Hepatocyte (in vitro differentiated cells): ENCODE measurements at regions not wholly inside any gene's neighbourhood (a gene's known extent, or its start where the extent isn't known, plus 50 kb on each side); places are given as distances from the start of the nearest gene placed in this dataset.

Source experiments
- DNase-seq: peaks from one replicate; pipeline ENCODE4 v3.0.0-alpha.2; 2016; ENCODE audit warnings: low spot score
- H2AFZ ChIP-seq: fragments of 200-600 bp; sonication (generic); 2 replicates; pipeline ENCODE4 v1.6.0; 2016; ENCODE audit warnings: antibody characterized with exemption, mild to moderate bottlenecking
- H3K27ac ChIP-seq: fragments of 200-600 bp; sonication (generic); 2 replicates; pipeline ENCODE4 v1.5.1; 2016; ENCODE audit warnings: mild to moderate bottlenecking
- H3K27me3 ChIP-seq: fragments of 200-600 bp; sonication (generic); 2 replicates; pipeline ENCODE4 v1.6.1; 2016
- H3K36me3 ChIP-seq: fragments of 200-600 bp; sonication (generic); replicated peaks from 2 replicates; pipeline ENCODE4 v1.5.1; 2016; ENCODE audit warnings: low read depth; ENCODE audit not compliant: insufficient read depth
- H3K4me1 ChIP-seq: fragments of 200-600 bp; sonication (generic); 2 replicates; pipeline ENCODE4 v1.5.1; 2016; ENCODE audit warnings: mild to moderate bottlenecking, moderate library complexity; ENCODE audit not compliant: insufficient read depth
- H3K4me2 ChIP-seq: fragments of 200-600 bp; sonication (generic); 2 replicates; pipeline ENCODE4 v1.6.0; 2016
- H3K4me3 ChIP-seq: fragments of 200-600 bp; sonication (generic); 2 replicates; pipeline ENCODE4 v1.5.1; 2016; ENCODE audit warnings: mild to moderate bottlenecking
- H3K79me2 ChIP-seq: fragments of 200-600 bp; sonication (generic); 2 replicates; pipeline ENCODE4 v1.6.0; 2017; ENCODE audit warnings: mild to moderate bottlenecking
- H3K9me2 ChIP-seq: fragments of 200-600 bp; sonication (generic); replicated peaks from 2 replicates; pipeline ENCODE4 v1.6.0; 2017; ENCODE audit warnings: mild to moderate bottlenecking; ENCODE audit not compliant: insufficient read depth
- H3K9me3 ChIP-seq: fragments of 200-600 bp; sonication (generic); 2 replicates; pipeline ENCODE4 v1.5.1; 2016; ENCODE audit warnings: low read depth, mild to moderate bottlenecking
- H4K20me1 ChIP-seq: fragments of 200-600 bp; sonication (generic); 2 replicates; pipeline ENCODE4 v1.6.0; 2016; ENCODE audit warnings: mild to moderate bottlenecking; ENCODE audit not compliant: insufficient read depth, poor library complexity, severe bottlenecking
- EZH2 ChIP-seq: fragments of 200-600 bp; sonication (generic); IDR thresholded peaks from 2 replicates; pipeline ENCODE4 v1.6.1; 2016; ENCODE audit warnings: antibody characterized with exemption, mild to moderate bottlenecking, borderline replicate concordance
- EZH2phosphoT487 ChIP-seq: fragments of 200-600 bp; sonication (generic); IDR thresholded peaks from one replicate; pipeline ENCODE4 v1.6.1; 2018; ENCODE audit warnings: antibody characterized with exemption, mild to moderate bottlenecking, low read depth, moderate library complexity; ENCODE audit not compliant: unreplicated experiment, severe bottlenecking
- WGBS: methylation state at CpG from one replicate; pipeline ENCODE4 v1.1.6; 2016; ENCODE audit warnings: low lambda C conversion rate; ENCODE audit errors: missing lambda C conversion rate; 5-methylcytosine and 5-hydroxymethylcytosine counted together
- TF ChIP-seq, protein P1 (sequence below): fragments of 200-600 bp; sonication (generic); IDR thresholded peaks from 2 replicates; pipeline ENCODE4 v1.5.1; 2016; ENCODE audit warnings: antibody characterized with exemption, mild to moderate bottlenecking; ENCODE audit not compliant: poor library complexity

DNA sequence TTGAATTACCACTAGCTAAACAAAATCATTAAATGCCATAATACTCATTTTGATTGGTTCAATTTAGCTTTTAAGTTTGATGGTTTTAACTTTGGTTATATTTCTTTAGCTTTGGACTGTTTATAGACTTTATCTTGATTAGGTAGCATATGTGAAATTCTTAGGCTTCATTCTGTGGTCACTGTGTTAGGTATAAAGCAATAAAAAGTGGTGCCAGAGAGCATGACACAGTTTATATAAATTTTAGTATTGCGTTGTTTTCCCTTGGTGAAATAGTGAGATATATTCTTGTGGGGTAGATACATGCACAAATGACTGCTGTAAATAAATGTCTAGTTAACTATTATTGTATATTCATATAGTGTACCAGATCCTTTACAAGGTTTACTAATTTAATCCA, 474.2 kb upstream of the GRID2 start:
- DNase-seq, result no peak
- Histone ChIP-seq H3K4me3 (no peak overlapping the region), H3K9me3 (peaks cover 7% of the 10 kb centered on the region), H3K27ac (no peak overlapping the region), H3K27me3 (no peaks in the 10 kb centered on the region), H3K9me2 (no peaks in the 10 kb centered on the region), H3K36me3 (no peaks in the 10 kb centered on the region), H3K79me2 (no peaks in the 10 kb centered on the region), H3K4me1 (no peaks in the 10 kb centered on the region), H3K4me2 (no peak overlapping the region), H4K20me1 (no peaks in the 10 kb centered on the region), H2AFZ (no peak overlapping the region)
- 97% methylated on average over 1 of the region's 1 CpG for WGBS
- no peak for TF ChIP-seq EZH2
- TF ChIP-seq, protein P1, sequence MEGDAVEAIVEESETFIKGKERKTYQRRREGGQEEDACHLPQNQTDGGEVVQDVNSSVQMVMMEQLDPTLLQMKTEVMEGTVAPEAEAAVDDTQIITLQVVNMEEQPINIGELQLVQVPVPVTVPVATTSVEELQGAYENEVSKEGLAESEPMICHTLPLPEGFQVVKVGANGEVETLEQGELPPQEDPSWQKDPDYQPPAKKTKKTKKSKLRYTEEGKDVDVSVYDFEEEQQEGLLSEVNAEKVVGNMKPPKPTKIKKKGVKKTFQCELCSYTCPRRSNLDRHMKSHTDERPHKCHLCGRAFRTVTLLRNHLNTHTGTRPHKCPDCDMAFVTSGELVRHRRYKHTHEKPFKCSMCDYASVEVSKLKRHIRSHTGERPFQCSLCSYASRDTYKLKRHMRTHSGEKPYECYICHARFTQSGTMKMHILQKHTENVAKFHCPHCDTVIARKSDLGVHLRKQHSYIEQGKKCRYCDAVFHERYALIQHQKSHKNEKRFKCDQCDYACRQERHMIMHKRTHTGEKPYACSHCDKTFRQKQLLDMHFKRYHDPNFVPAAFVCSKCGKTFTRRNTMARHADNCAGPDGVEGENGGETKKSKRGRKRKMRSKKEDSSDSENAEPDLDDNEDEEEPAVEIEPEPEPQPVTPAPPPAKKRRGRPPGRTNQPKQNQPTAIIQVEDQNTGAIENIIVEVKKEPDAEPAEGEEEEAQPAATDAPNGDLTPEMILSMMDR, result no peak

- peak overlapping the region; percentile 6 for H2AFZ ChIP-seq
- WGBS, result 96% methylated on average over 4 of the region's 4 CpGs
- TF ChIP-seq, protein P1, result no peak
- TF ChIP-seq EZH2, result no peak
Observed at GRCh38 chr4:91830681-91831395, 472.9 kb upstream of the GRID2 start.

GRCh38 chr4:91837608-91838029, 466.1 kb upstream of the GRID2 start:
- no peaks in the 10 kb centered on the region for H3K27me3 ChIP-seq
- WGBS, result 11% methylated on average over 1 of the region's 1 CpG
- no peaks in the 10 kb centered on the region for H3K9me3 ChIP-seq
- no peaks in the 10 kb centered on the region for H3K9me2 ChIP-seq
- no peaks in the 10 kb centered on the region for H4K20me1 ChIP-seq
- no peaks in the 10 kb centered on the region for H3K79me2 ChIP-seq
- H3K4me3 ChIP-seq, result no peak overlapping the region
- H3K36me3 ChIP-seq, result no peaks in the 10 kb centered on the region
- DNase-seq, result peak; percentile 31
- H3K27ac ChIP-seq, result peak overlapping the region; percentile 21
- H3K4me2 ChIP-seq, result peak overlapping the region; percentile 10
- H2AFZ ChIP-seq, result no peak overlapping the region
- H3K4me1 ChIP-seq, result peaks cover 12% of the 10 kb centered on the region
- no peak for TF ChIP-seq EZH2phosphoT487
- TF ChIP-seq, protein P1, result no peak
- no peak for TF ChIP-seq EZH2

More at GRCh38 chr4:91830681-91831395, 472.9 kb upstream of the GRID2 start:
- Histone ChIP-seq H3K4me3 (no peak overlapping the region), H4K20me1 (no peaks in the 10 kb centered on the region), H3K9me2 (no peaks in the 10 kb centered on the region), H3K36me3 (no peaks in the 10 kb centered on the region), H3K27ac (no peak overlapping the region), H3K4me2 (no peak overlapping the region), H3K9me3 (no peaks in the 10 kb centered on the region), H3K4me1 (no peaks in the 10 kb centered on the region), H3K79me2 (no peaks in the 10 kb centered on the region), H3K27me3 (no peaks in the 10 kb centered on the region)
- DNase-seq, result no peak
